ENCODE measurements at regions not wholly inside any gene's neighbourhood (a gene's known extent, or its start where the extent isn't known, plus 50 kb on each side); places are given as distances from the start of the nearest gene placed in this dataset.

DNA sequence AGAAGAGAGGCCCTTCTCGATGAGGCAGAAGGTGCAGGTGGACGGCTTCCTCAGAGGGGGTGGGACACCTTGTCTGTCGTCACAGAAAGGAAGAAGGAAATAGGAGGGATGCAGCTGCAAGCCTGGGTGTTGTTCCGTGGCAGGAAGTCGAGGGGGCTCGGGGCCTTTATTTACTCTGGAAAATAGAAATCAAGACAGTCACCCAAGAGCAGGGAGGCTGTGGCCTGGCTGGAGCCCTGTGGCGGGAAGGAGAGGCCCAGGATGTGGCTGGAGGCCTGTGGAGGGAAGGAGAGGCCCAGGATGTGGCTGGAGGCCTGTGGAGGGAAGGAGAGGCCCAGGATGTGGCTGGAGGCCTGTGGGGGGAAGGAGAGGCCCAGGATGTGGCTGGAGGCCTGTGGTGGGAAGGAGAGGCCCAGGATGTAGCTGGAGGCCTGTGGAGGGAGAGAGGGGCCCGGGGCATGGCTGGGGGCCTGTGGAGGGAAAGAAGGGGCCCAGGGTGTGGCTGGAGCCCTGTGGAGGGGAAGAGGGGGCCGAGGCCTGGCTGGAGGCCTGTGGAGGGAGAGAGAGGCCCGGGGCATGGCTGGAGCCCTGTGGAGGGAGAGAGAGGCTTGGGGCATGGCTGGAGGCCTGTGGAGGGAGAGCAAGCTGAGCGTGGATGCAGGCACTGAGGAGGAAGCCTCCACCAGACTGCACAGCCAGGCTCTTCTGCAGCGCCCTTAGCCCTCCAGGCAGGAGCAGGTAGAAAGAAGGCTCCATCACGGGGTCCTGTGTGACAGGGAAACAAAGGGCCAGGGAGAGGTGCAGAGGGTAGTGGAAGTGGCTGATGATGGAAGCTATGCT lies 97.3 kb upstream of the SFMBT2 start:
- no peak for DNase-seq (ENCODE audit: low read depth in 2 of 2)
- H3K36me3 ChIP-seq (ENCODE audit: control insufficient read depth, insufficient read depth, low read length): no peaks in the 10 kb centered on the region
- H3K27ac ChIP-seq (ENCODE audit: insufficient read depth, low read length): no peak overlapping the region
- no peaks in the 10 kb centered on the region for H4K20me1 ChIP-seq (ENCODE audit: control insufficient read depth, extremely low read depth, insufficient read depth, low read length)
- TF ChIP-seq CTCF (conservative IDR thresholded peaks at IDR 0.05 in 1 of 2, IDR thresholded peaks at IDR 0.05 in 1 of 2; ENCODE audit: low read depth in 1 of 2, low read length in 2 of 2): no peak
- TF ChIP-seq EZH2 (IDR thresholded peaks at IDR 0.05; ENCODE audit: low read length, missing control alignments): no peak
- no peak overlapping the region for H2AFZ ChIP-seq (ENCODE audit: low read length)
- no peak overlapping the region for H3K4me2 ChIP-seq (ENCODE audit: extremely low read depth, insufficient read depth, low read length)
- no peaks in the 10 kb centered on the region for H3K27me3 ChIP-seq (ENCODE audit: control insufficient read depth, insufficient read depth, low read length)
- H3K79me2 ChIP-seq (ENCODE audit: control insufficient read depth, insufficient read depth, low read length): no peaks in the 10 kb centered on the region
- H3K9me3 ChIP-seq (ENCODE audit: control insufficient read depth, insufficient read depth, low read depth, low read length): no peaks in the 10 kb centered on the region
- H3K9ac ChIP-seq (ENCODE audit: insufficient read depth, low read length): no peak overlapping the region
- H3K4me3 ChIP-seq (replicated peaks in 1 of 4; ENCODE audit: control extremely low read depth in 1 of 4, insufficient read depth in 1 of 4, low read depth in 3 of 4, low read length in 4 of 4): no peak overlapping the region
- no peaks in the 10 kb centered on the region for H3K4me1 ChIP-seq (ENCODE audit: control insufficient read depth, extremely low read depth, insufficient read depth, low read length)

- Histone ChIP-seq H3K27ac (ENCODE audit: insufficient read depth, low read length) (no peak overlapping the region), H3K9me3 (ENCODE audit: control insufficient read depth, insufficient read depth, low read depth, low read length) (no peaks in the 10 kb centered on the region), H3K4me2 (ENCODE audit: extremely low read depth, insufficient read depth, low read length) (no peak overlapping the region), H3K27me3 (ENCODE audit: control insufficient read depth, insufficient read depth, low read length) (no peaks in the 10 kb centered on the region), H3K79me2 (ENCODE audit: control insufficient read depth, insufficient read depth, low read length) (no peaks in the 10 kb centered on the region), H4K20me1 (ENCODE audit: control insufficient read depth, extremely low read depth, insufficient read depth, low read length) (no peaks in the 10 kb centered on the region), H2AFZ (ENCODE audit: low read length) (no peak overlapping the region), H3K36me3 (ENCODE audit: control insufficient read depth, insufficient read depth, low read length) (no peaks in the 10 kb centered on the region), H3K4me1 (ENCODE audit: control insufficient read depth, extremely low read depth, insufficient read depth, low read length) (no peaks in the 10 kb centered on the region), H3K9ac (ENCODE audit: insufficient read depth, low read length) (no peak overlapping the region), H3K4me3 (replicated peaks in 1 of 4; ENCODE audit: control extremely low read depth in 1 of 4, insufficient read depth in 1 of 4, low read depth in 3 of 4, low read length in 4 of 4) (no peak overlapping the region)
- TF ChIP-seq CTCF (conservative IDR thresholded peaks at IDR 0.05 in 1 of 2, IDR thresholded peaks at IDR 0.05 in 1 of 2; ENCODE audit: low read depth in 1 of 2, low read length in 2 of 2) (no peak), EZH2 (IDR thresholded peaks at IDR 0.05; ENCODE audit: low read length, missing control alignments) (no peak)
- DNase-seq (ENCODE audit: low read depth in 2 of 2): no peak
Observed at GRCh38 chr10:7506571-7506970, 95.7 kb upstream of the SFMBT2 start.

DNA sequence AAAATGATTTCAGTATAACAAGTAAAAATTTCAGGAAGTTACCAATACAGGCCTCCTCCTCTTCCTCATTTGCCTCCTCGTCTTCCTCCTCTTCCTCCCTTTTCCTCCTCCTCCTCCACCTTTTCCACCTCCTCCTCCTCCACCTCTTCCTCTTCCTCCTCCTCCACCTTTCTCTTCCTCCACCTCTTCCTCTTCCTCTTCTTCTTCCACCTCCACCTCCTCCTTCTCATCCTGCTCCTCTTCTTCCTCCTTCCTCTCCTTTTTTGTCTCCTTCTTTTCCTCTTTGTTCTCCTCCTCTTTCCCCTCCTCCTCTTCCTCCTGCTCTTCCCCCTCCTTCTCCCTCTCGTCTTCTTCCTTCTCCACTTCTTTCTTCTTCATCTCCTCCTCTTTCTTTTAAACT lies 94.4 kb upstream of the SFMBT2 start:
- Histone ChIP-seq H3K27ac (ENCODE audit: insufficient read depth, low read length) (no peak overlapping the region), H3K4me2 (ENCODE audit: extremely low read depth, insufficient read depth, low read length) (no peak overlapping the region), H2AFZ (ENCODE audit: low read length) (no peak overlapping the region), H3K4me1 (ENCODE audit: control insufficient read depth, extremely low read depth, insufficient read depth, low read length) (no peaks in the 10 kb centered on the region), H3K27me3 (ENCODE audit: control insufficient read depth, insufficient read depth, low read length) (no peaks in the 10 kb centered on the region), H3K9ac (ENCODE audit: insufficient read depth, low read length) (no peak overlapping the region), H3K4me3 (replicated peaks in 1 of 4; ENCODE audit: control extremely low read depth in 1 of 4, insufficient read depth in 1 of 4, low read depth in 3 of 4, low read length in 4 of 4) (no peak overlapping the region), H3K79me2 (ENCODE audit: control insufficient read depth, insufficient read depth, low read length) (no peaks in the 10 kb centered on the region), H3K9me3 (ENCODE audit: control insufficient read depth, insufficient read depth, low read depth, low read length) (no peaks in the 10 kb centered on the region), H3K36me3 (ENCODE audit: control insufficient read depth, insufficient read depth, low read length) (no peaks in the 10 kb centered on the region), H4K20me1 (ENCODE audit: control insufficient read depth, extremely low read depth, insufficient read depth, low read length) (no peaks in the 10 kb centered on the region)
- TF ChIP-seq CTCF (conservative IDR thresholded peaks at IDR 0.05 in 1 of 2, IDR thresholded peaks at IDR 0.05 in 1 of 2; ENCODE audit: low read depth in 1 of 2, low read length in 2 of 2) (no peak), EZH2 (IDR thresholded peaks at IDR 0.05; ENCODE audit: low read length, missing control alignments) (no peak)
- no peak for DNase-seq (ENCODE audit: low read depth in 2 of 2)

Data from fibroblast of lung (primary cell).